Inflammatory macrophage (primary cell): ENCODE measurements at regions not wholly inside any gene's neighbourhood (a gene's known extent, or its start where the extent isn't known, plus 50 kb on each side); places are given as distances from the start of the nearest gene placed in this dataset.
A peak's percentile ranks its signal among the peaks of the same experiment; 100 is the strongest.

Experiments
- DNase-seq, 2 donors: peaks; one replicate each; pipeline ENCODE4 v3.0.0-alpha.2; 2020 to 2022

GRCh38 chr14:100399052-100399849, 76.1 kb downstream of the SLC25A47 start:
- DNase-seq, result no peak

GRCh38 chr14:100400115-100400514, 77.0 kb downstream of the SLC25A47 start:
- DNase-seq, result no peak

GRCh38 chr14:100401031-100401692, 78.0 kb downstream of the SLC25A47 start:
- no peak for DNase-seq

DNA sequence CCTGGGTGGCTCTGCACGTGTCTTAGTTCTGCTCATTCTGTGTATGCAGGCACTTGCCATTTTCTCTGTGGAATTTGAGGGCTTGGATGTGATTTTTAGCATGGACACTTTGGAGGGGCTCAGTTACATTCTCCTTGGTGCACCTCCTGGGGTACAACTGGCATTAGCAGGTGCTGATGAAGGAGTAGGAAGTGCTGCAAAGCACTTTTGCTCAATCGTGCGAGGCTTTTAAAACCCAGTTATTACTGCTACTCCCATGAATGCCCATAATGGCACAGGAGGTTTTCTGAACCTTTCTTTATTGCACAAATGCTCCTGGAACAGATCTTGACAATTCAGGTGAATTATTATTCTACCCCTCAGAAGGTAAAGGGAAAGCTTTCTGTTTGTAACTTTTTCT, 78.7 kb downstream of the SLC25A47 start:
- DNase-seq, result no peak

DNA sequence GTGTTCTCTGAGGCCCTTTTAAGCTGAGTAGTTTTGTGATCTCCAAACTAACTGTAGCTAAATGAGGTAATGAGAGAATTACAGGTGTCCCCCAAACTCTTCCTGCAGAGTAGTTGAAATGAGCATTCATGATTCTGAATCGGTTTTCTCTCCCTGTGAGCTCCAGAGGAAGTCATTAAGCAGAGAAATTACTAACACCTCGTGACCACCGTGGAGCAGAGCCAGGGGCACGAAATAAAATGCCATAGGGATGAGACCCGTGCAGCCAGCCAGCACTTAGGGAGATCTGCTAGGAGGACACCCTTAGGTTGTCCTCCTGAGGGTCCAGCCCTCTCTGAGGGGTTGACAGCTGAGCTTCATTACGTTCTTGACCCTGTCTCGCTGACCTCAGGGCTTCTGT, 79.5 kb downstream of the SLC25A47 start:
- DNase-seq, result no peak

DNA sequence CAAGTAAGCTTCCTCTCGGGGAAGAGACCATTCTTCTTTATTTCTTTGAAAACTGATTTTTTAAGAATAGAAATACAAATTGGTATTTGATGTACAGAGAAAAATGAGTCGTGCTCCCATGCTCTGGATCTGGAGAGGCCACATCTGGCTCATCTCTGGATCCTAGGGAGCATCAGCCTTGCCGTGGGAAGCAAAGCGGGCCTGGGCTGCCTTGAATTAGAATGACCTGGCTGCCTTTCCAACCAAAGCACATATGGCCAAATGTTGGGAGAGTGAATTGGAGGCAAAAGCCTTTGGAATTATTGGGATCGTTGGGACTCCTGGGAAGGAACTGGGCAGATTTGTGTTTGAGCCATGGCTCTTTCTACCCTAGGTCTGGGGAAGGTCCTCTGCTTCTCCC, 80.0 kb downstream of the SLC25A47 start:
- no peak for DNase-seq

DNA sequence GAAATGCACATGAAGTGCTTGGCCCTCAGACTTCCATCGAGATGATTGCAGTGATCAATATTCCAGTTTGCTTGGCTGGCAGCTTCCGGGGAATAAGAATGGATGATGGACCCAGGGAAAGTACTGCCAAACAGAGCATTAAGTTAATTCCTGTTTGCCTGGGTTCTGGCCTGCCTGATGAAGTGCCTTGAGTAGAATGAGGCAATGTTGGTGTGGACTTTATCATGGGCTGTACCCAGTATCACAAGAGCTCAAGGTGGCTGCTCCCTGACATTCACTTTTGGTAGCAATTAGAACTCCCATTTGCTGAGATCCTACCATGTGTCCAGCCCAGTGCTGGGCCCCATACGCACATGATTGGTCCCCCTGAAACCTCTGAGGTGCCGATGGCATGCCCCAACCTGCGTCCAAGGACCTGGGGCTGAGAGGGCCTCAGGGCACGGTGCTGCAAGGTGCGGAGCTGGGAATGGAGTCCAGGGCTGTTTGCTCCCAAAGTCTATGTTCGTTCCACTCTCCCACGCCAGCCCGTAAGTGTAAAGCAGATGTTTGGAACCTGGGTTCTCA, 80.7 kb downstream of the SLC25A47 start:
- no peak for DNase-seq

- no peak for DNase-seq
These were observed 81.3 kb downstream of the SLC25A47 start for GRCh38 chr14:100404419-100404818.

GRCh38 chr14:100405760-100406455, 82.8 kb downstream of the SLC25A47 start:
- no peak for DNase-seq

DNA sequence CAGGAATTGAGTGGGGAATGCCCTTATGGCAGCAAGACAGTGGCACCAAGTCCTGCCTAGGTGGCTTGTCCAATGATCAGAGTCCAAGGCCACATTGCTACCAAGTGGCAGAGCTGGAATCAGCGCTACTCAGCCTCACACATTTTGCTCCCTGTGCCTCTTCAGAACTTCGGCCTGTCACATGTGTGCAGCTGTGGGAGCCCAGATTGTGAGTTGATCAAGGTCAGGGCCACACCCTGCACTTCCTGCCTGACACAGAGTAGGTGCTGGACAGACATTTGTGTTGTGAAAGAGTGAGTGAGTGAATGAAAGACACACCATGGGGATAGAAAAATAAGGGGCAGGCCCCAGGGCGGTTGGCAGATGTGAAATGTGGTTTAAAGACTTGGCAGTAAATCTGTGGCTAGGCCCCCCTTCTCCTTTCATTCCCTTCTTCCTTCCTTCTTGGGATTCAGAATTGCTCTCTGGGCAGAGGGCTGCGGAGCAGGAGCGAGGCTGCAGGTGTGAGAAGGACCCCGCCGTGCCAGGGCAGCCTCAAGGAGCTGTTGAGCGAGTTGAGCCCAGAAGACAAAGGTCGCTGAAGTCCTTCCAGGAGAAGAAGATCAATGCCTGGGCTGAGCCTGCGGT, 83.5 kb downstream of the SLC25A47 start:
- DNase-seq, result peak; percentile 55 to 70

DNA sequence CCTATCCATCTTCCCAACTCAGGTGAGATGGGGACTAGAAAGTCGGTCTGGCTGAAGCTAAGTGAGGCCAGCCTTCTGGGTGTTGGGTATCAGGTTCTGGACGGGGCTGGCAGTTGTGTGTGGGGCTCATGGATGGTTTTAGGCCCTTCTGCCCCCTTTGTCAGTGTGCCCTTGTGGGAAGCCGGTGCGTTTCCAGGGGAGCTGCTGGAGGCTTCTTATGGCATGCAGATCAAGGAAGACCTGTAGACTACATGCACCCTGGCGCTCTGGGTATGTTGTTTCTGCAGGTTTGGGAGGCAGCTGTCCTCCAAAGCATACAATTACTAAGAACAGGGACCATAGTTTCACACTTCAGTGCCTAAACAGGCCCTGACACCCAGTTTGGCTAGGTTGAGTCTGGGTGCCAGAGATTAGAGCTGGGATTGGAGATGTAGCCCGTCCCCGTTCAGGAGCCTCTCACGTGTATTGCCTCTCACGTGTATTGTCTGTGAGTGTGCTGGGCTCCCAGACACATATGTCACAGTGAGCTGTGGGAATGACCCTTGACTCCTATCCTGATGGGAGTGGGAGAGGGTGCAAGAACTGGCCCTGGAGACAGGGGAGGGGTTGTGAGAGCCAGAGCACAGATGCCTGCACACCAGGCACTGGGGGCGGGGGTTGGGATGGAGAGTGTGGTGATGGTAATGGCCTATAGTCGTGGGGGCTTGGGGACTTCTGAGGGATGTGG, 84.4 kb downstream of the SLC25A47 start:
- no peak for DNase-seq

- DNase-seq, result peak; percentile 68 to 81
These were observed 85.3 kb downstream of the SLC25A47 start for GRCh38 chr14:100408350-100409002.

DNA sequence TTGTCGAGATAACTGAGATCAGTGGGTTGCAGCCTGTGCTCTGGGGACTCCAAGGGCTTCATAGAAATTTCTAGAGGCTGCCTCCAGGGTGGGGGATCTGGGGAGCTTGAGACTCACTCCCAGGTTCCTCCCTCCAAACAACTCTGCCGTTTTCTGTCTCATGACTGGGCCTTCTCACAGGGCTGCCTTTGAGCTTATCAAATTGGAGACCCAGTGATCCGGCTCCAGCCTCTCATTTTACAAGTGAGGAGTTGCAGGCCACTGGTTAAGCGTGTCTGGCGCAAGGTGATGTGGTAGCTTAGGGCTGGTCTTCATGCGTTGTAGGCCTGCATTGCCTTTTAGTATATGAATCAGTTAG, 85.8 kb downstream of the SLC25A47 start:
- no peak for DNase-seq

DNA sequence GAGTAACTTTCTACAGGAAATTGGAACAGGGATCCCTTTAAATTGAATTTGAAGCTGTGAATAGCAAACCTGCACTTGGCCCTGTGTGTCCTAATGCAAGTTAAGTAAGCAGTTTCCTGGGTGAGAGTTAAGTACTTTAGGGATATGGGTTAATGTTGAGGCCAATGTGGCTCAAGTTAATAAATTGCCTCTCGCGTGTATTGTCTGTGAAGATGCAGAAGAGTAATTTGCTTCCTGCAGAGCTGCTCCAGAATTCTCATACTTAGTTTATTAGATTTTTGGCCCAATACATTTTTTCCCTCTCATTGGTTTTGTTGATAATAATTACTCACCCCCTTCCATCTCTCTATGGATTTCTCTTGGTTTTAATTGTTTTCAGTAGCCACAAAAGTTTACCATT, 86.5 kb downstream of the SLC25A47 start:
- no peak for DNase-seq

DNA sequence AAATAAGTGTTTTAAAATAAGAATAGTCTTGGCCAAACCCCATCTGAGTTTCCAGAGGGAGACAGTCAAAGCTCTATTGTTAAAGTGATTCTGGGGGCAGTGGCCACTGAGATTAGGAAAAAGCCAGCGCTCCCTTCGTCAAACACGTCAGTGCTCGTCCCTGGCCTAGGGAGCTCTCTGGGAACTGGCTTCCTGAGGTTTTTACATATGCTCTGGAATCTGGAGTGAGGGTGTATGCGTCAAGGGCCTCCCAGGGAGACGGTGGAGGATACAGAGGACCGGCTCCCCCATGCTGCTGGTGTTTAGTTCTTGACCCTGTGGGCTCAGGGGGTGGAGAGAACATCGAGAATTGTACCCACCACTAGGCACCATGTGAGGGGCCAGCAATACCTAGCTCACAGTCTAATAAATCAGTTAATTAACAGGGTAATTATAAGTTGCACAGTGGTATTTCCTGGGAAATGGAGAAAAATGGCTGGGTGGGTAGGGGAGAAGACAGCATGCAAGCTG, 87.0 kb downstream of the SLC25A47 start:
- DNase-seq, result no peak

DNA sequence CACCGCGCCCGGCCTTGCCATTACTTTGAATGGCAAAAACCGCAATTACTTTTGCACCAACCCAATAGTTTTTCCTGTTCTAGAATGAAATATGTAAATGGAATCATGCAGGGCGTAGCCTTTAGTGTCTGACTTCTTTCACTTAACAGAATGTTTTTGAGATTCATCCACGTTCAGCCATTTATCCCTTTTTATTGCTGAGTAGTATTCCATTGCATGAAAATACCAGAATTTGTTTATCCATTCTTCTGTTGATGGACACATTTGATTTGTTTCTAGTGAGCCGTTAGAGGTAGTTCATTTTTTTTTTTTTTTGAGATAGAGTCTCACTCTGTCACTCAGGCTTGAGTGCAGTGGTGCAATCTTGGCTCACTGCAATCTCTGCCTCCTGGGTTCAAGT, 90.6 kb downstream of the SLC25A47 start:
- DNase-seq, result no peak

GRCh38 chr14:100415226-100415625, 92.1 kb downstream of the SLC25A47 start:
- no peak for DNase-seq

GRCh38 chr14:100416081-100416680, 93.0 kb downstream of the SLC25A47 start:
- no peak for DNase-seq

DNA sequence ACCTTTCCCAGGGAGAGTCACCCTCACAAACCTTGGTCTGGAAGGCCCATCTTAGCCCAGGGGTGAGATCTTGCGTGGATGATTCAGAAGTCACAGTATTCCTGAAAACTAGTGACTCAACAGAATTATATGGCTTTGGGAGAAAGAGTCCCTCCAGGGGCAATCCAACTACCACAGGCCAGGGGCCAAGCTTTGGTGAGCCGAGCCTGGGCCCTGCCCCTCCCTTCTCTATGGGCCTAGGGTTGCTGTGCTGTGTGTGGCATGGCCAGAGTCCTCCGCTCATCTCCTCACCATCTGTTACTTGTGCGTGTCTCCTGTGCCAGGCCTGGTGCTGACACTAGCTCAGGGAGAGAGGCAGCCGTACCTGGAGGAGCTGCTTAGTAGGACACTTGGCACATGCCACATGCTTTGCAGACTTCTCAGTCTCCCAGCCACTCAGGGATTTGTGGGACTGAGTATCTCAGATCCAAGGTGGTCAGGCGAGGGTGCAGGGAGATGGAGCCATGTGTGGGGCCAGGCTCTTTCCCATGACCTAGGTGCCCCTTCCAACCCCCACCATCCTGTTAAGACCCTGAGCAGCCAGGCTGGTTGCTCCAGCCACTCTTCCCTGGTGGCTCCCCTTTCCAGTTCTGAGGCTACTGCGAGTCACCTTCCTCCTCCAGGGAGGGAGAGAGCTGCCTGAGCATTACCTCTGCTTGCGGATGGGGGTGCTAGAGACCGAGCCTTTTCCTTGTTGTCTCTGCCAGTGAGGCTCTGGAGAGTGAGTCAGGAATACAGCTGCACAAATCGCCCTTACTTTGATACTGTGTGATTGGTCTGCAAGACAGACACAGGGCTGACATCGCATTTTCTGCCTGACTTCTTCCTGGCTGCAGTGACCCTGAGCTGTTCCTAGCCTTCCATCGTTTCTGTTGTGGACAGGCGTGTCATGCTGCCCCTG, 94.1 kb downstream of the SLC25A47 start:
- DNase-seq, result no peak

DNA sequence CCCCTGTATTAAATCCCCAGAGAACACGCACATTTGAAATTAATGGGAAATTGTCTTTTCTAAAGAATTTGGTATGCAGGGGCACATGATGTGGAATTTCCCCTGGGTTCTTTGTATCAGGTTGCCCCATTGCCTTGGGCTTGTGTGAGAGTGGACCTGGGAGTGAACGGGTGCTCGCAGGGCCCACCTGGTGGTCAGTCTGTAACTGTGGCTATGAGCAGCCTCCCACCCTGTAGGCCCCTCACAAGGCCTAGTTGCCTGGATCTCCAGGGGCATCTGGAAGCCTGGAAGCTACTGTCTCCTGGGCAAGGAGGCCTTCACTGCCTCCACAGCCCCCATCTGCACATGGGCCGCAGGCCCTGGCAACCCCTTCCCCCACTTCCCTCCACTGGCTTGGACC, 96.7 kb downstream of the SLC25A47 start:
- DNase-seq, result no peak
